OCI-LY1 (cell line): ENCODE measurements at regions not wholly inside any gene's neighbourhood (a gene's known extent, or its start where the extent isn't known, plus 50 kb on each side); places are given as distances from the start of the nearest gene placed in this dataset.

ENCODE experiments used
- EZH2 ChIP-seq: fragments of 200-600 bp; sonication (generic), shearing (Covaris generic); IDR thresholded peaks from 2 replicates; pipeline ENCODE4 v1.8.0; 2017; ENCODE audit warnings: borderline replicate concordance, mixed run types, mild to moderate bottlenecking, antibody characterized with exemption, low read length, moderate library complexity, mixed read lengths
- TF ChIP-seq, protein P1 (sequence below): fragments of 200-600 bp; sonication (generic), shearing (Covaris generic); IDR thresholded peaks from 2 replicates; pipeline ENCODE4 v1.5.1; 2017; ENCODE audit warnings: mild to moderate bottlenecking, antibody characterized with exemption, low read length, moderate library complexity, mixed read lengths

DNA sequence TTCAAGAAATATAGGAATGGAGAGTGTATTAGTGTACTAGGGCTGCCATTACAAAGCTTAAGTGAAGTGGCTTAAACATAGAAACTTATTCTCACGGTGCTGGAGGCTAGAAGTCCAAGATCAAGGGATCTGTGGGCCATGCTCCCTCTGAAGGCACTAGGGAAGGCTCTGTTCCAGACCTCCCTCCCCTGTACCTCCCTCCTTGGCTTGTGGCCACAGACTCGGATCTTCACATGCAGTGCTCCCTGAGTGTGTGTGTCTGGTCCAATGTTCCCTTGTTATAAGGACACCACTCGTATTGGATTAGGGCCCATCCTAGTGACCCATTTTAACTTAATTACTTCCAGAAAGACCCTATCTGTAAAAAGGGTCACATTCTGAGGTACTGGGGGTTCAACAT, 225.6 kb downstream of the VRK1 start:
- TF ChIP-seq, protein P1, sequence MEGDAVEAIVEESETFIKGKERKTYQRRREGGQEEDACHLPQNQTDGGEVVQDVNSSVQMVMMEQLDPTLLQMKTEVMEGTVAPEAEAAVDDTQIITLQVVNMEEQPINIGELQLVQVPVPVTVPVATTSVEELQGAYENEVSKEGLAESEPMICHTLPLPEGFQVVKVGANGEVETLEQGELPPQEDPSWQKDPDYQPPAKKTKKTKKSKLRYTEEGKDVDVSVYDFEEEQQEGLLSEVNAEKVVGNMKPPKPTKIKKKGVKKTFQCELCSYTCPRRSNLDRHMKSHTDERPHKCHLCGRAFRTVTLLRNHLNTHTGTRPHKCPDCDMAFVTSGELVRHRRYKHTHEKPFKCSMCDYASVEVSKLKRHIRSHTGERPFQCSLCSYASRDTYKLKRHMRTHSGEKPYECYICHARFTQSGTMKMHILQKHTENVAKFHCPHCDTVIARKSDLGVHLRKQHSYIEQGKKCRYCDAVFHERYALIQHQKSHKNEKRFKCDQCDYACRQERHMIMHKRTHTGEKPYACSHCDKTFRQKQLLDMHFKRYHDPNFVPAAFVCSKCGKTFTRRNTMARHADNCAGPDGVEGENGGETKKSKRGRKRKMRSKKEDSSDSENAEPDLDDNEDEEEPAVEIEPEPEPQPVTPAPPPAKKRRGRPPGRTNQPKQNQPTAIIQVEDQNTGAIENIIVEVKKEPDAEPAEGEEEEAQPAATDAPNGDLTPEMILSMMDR = no peak
- no peak for TF ChIP-seq EZH2
